Ovary (tissue), 3 donors: ENCODE measurements at regions not wholly inside any gene's neighbourhood (a gene's known extent, or its start where the extent isn't known, plus 50 kb on each side); places are given as distances from the start of the nearest gene placed in this dataset.

Experiments
- EP300 ChIP-seq: sonication (generic); formaldehyde crosslinking; IDR thresholded peaks from one replicate; pipeline ENCODE4 v1.6.1; 2017; ENCODE audit warnings: antibody characterized with exemption
- POLR2A ChIP-seq: fragments of 450-650 bp; IDR thresholded peaks from one replicate; pipeline ENCODE4 v1.6.1; 2017; ENCODE audit warnings: antibody characterized with exemption, mild to moderate bottlenecking, moderate library complexity
- TF ChIP-seq, protein P1 (sequence below), 3 donors: fragments of 450-650 bp in 2 of 3; fragments of 200-600 bp in 1 of 3; IDR thresholded peaks; one replicate each; pipeline versions ENCODE4 v1.5.1 to v1.8.0; 2016 to 2022; ENCODE audit warnings: antibody characterized with exemption in 3 of 3, mild to moderate bottlenecking in 1 of 3
- donor health status: DM: no; HTN: no; CAD: no.

DNA sequence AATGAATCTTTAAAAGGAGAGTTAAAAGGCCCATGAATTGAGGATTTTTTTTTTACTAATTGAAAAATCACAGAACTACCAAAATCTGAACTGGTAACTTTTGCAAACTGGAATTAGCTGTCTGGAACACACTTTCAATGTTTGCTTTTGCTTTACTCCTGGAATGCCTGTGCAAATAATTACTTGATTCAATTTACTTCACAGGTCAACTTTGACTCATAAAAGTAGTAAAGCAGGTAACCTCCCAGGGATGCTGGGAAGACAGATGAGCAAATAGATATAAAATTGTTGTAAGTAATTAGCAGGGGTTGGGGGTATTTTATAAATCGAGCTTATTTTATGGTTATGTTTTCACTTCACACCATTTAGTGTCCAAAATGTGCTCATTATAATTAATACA is 398.3 kb upstream of the HNRNPA3 start:
- TF ChIP-seq EP300: no peak
- no peak for TF ChIP-seq POLR2A
- TF ChIP-seq, protein P1, sequence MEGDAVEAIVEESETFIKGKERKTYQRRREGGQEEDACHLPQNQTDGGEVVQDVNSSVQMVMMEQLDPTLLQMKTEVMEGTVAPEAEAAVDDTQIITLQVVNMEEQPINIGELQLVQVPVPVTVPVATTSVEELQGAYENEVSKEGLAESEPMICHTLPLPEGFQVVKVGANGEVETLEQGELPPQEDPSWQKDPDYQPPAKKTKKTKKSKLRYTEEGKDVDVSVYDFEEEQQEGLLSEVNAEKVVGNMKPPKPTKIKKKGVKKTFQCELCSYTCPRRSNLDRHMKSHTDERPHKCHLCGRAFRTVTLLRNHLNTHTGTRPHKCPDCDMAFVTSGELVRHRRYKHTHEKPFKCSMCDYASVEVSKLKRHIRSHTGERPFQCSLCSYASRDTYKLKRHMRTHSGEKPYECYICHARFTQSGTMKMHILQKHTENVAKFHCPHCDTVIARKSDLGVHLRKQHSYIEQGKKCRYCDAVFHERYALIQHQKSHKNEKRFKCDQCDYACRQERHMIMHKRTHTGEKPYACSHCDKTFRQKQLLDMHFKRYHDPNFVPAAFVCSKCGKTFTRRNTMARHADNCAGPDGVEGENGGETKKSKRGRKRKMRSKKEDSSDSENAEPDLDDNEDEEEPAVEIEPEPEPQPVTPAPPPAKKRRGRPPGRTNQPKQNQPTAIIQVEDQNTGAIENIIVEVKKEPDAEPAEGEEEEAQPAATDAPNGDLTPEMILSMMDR (IDR thresholded peaks at IDR 0.05): no peak
